Hepatocyte (in vitro differentiated cells): ENCODE measurements at regions not wholly inside any gene's neighbourhood (a gene's known extent, or its start where the extent isn't known, plus 50 kb on each side); places are given as distances from the start of the nearest gene placed in this dataset.

Experiments
- DNase-seq: peaks from one replicate; pipeline ENCODE4 v3.0.0-alpha.2; 2016; ENCODE audit warnings: low spot score
- H2AFZ ChIP-seq: fragments of 200-600 bp; sonication (generic); 2 replicates; pipeline ENCODE4 v1.6.0; 2016; ENCODE audit warnings: antibody characterized with exemption, mild to moderate bottlenecking
- H3K27ac ChIP-seq: fragments of 200-600 bp; sonication (generic); 2 replicates; pipeline ENCODE4 v1.5.1; 2016; ENCODE audit warnings: mild to moderate bottlenecking
- H3K27me3 ChIP-seq: fragments of 200-600 bp; sonication (generic); 2 replicates; pipeline ENCODE4 v1.6.1; 2016
- H3K36me3 ChIP-seq: fragments of 200-600 bp; sonication (generic); replicated peaks from 2 replicates; pipeline ENCODE4 v1.5.1; 2016; ENCODE audit warnings: low read depth; ENCODE audit not compliant: insufficient read depth
- H3K4me1 ChIP-seq: fragments of 200-600 bp; sonication (generic); 2 replicates; pipeline ENCODE4 v1.5.1; 2016; ENCODE audit warnings: mild to moderate bottlenecking, moderate library complexity; ENCODE audit not compliant: insufficient read depth
- H3K4me2 ChIP-seq: fragments of 200-600 bp; sonication (generic); 2 replicates; pipeline ENCODE4 v1.6.0; 2016
- H3K4me3 ChIP-seq: fragments of 200-600 bp; sonication (generic); 2 replicates; pipeline ENCODE4 v1.5.1; 2016; ENCODE audit warnings: mild to moderate bottlenecking
- H3K79me2 ChIP-seq: fragments of 200-600 bp; sonication (generic); 2 replicates; pipeline ENCODE4 v1.6.0; 2017; ENCODE audit warnings: mild to moderate bottlenecking
- H3K9me2 ChIP-seq: fragments of 200-600 bp; sonication (generic); replicated peaks from 2 replicates; pipeline ENCODE4 v1.6.0; 2017; ENCODE audit warnings: mild to moderate bottlenecking; ENCODE audit not compliant: insufficient read depth
- H3K9me3 ChIP-seq: fragments of 200-600 bp; sonication (generic); 2 replicates; pipeline ENCODE4 v1.5.1; 2016; ENCODE audit warnings: low read depth, mild to moderate bottlenecking
- H4K20me1 ChIP-seq: fragments of 200-600 bp; sonication (generic); 2 replicates; pipeline ENCODE4 v1.6.0; 2016; ENCODE audit warnings: mild to moderate bottlenecking; ENCODE audit not compliant: insufficient read depth, poor library complexity, severe bottlenecking
- EZH2 ChIP-seq: fragments of 200-600 bp; sonication (generic); IDR thresholded peaks from 2 replicates; pipeline ENCODE4 v1.6.1; 2016; ENCODE audit warnings: antibody characterized with exemption, mild to moderate bottlenecking, borderline replicate concordance
- EZH2phosphoT487 ChIP-seq: fragments of 200-600 bp; sonication (generic); IDR thresholded peaks from one replicate; pipeline ENCODE4 v1.6.1; 2018; ENCODE audit warnings: antibody characterized with exemption, mild to moderate bottlenecking, low read depth, moderate library complexity; ENCODE audit not compliant: unreplicated experiment, severe bottlenecking
- WGBS: methylation state at CpG from one replicate; pipeline ENCODE4 v1.1.6; 2016; ENCODE audit warnings: low lambda C conversion rate; ENCODE audit errors: missing lambda C conversion rate; 5-methylcytosine and 5-hydroxymethylcytosine counted together
- TF ChIP-seq, protein P1 (sequence below): fragments of 200-600 bp; sonication (generic); IDR thresholded peaks from 2 replicates; pipeline ENCODE4 v1.5.1; 2016; ENCODE audit warnings: antibody characterized with exemption, mild to moderate bottlenecking; ENCODE audit not compliant: poor library complexity

DNA sequence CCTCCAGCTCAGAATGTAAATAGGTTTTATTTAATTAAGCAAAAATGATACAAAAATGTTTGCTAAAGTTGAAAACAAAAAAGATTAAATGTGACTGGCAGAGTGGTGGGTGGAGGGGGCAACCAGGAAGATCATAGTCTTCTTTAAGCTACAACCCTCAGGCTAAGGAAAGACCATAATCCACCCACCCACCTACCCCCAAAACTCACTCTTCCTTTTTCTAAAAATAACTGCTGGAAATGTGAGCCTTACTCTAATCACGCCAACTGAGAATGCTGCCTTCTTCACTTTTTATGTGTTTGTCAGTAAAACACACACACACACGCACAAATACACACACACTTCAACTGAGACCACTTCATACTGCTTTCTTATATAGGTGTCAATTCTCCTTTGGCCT, 230.0 kb upstream of the EGLN3 start:
- no peaks in the 10 kb centered on the region for H4K20me1 ChIP-seq
- H3K27ac ChIP-seq = no peak overlapping the region
- H2AFZ ChIP-seq = no peak overlapping the region
- H3K4me2 ChIP-seq = no peak overlapping the region
- no peak for DNase-seq
- H3K9me2 ChIP-seq = no peaks in the 10 kb centered on the region
- H3K4me1 ChIP-seq = peaks cover 10% of the 10 kb centered on the region
- H3K36me3 ChIP-seq = no peaks in the 10 kb centered on the region
- no peak overlapping the region for H3K4me3 ChIP-seq
- H3K79me2 ChIP-seq = no peaks in the 10 kb centered on the region
- TF ChIP-seq EZH2 (no peak), EZH2phosphoT487 (no peak)
- TF ChIP-seq, protein P1, sequence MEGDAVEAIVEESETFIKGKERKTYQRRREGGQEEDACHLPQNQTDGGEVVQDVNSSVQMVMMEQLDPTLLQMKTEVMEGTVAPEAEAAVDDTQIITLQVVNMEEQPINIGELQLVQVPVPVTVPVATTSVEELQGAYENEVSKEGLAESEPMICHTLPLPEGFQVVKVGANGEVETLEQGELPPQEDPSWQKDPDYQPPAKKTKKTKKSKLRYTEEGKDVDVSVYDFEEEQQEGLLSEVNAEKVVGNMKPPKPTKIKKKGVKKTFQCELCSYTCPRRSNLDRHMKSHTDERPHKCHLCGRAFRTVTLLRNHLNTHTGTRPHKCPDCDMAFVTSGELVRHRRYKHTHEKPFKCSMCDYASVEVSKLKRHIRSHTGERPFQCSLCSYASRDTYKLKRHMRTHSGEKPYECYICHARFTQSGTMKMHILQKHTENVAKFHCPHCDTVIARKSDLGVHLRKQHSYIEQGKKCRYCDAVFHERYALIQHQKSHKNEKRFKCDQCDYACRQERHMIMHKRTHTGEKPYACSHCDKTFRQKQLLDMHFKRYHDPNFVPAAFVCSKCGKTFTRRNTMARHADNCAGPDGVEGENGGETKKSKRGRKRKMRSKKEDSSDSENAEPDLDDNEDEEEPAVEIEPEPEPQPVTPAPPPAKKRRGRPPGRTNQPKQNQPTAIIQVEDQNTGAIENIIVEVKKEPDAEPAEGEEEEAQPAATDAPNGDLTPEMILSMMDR = no peak
- H3K27me3 ChIP-seq = no peaks in the 10 kb centered on the region
- H3K9me3 ChIP-seq = no peaks in the 10 kb centered on the region
- 71% methylated on average over 2 of the region's 2 CpGs for WGBS

DNA sequence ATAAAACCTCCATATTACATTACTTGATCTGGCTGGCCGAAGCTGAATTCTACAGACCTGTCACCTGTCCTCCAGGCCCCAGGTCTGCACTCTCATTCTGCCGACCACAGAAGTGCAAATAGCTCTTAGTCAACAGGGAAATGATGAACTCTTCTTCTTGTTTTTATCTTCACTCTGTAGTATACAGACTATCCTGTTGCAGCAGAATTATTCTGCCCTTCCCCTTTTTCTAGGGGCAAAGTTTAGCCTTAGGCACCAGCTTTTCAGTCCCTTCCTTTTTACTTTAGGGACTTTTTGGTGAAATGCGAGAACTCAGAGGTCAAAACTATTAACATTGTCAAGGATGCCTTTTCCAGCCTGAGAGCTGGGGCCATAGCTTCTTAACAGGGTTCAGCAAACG, 229.6 kb upstream of the EGLN3 start:
- Histone ChIP-seq H3K4me2 (no peak overlapping the region), H3K4me3 (no peak overlapping the region), H2AFZ (no peak overlapping the region), H3K9me2 (no peaks in the 10 kb centered on the region), H3K79me2 (no peaks in the 10 kb centered on the region), H3K27ac (no peak overlapping the region), H3K27me3 (no peaks in the 10 kb centered on the region), H3K9me3 (no peaks in the 10 kb centered on the region), H3K4me1 (peaks cover 10% of the 10 kb centered on the region), H3K36me3 (no peaks in the 10 kb centered on the region), H4K20me1 (no peaks in the 10 kb centered on the region)
- no peak for TF ChIP-seq EZH2phosphoT487
- DNase-seq = no peak
- 40% methylated on average over 4 of the region's 4 CpGs for WGBS

DNA sequence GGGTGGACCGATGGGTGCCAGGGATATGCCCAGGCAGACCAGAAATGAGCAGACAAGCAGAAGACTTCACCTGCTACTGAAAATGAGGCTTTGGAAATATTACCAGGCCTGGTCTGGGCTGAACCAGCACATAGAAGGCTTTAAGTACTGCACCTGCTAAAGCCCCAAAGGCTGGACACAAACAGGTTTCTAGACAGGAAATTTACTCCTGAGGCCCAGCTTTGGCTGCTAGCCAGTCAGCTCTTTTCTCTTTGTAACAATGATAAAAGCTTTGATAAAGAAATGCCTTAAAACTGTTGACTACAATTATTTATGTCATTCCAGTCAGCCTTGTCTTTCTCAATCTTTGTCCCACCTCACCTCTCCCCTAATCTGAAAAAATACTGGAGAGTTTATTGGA, 228.9 kb upstream of the EGLN3 start:
- H3K79me2 ChIP-seq = no peaks in the 10 kb centered on the region
- no peaks in the 10 kb centered on the region for H3K36me3 ChIP-seq
- H3K27ac ChIP-seq = no peak overlapping the region
- no peaks in the 10 kb centered on the region for H4K20me1 ChIP-seq
- no peak for DNase-seq
- WGBS = 91% methylated on average over 1 of the region's 1 CpG
- peaks cover 10% of the 10 kb centered on the region for H3K4me1 ChIP-seq
- TF ChIP-seq EZH2 (no peak), EZH2phosphoT487 (no peak)
- TF ChIP-seq, protein P1 = no peak
- no peak overlapping the region for H2AFZ ChIP-seq
- no peaks in the 10 kb centered on the region for H3K27me3 ChIP-seq
- no peaks in the 10 kb centered on the region for H3K9me3 ChIP-seq
- H3K9me2 ChIP-seq = no peaks in the 10 kb centered on the region
- H3K4me2 ChIP-seq = no peak overlapping the region
- no peak overlapping the region for H3K4me3 ChIP-seq

DNA sequence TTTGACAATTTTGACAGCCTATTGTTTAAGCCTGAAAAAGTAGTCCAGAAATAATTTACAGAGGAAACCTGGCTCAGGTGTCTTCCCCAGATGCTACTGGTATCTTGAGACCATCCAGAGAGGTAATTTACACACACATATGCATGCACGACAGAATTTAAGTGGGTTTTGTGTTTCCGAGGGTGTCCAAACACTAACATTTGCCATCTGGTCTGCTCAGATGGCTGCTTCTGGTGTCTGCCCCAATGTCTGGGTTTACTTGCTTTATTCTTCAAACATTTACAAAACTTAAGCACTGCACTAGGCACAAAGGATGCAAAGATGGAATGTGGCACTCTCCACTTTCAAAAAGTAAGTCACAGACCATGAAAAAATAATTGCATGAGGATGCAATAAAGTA, 226.6 kb upstream of the EGLN3 start:
- Histone ChIP-seq H3K27ac (no peak overlapping the region), H3K9me3 (no peaks in the 10 kb centered on the region), H4K20me1 (no peaks in the 10 kb centered on the region), H3K36me3 (no peaks in the 10 kb centered on the region), H3K79me2 (no peaks in the 10 kb centered on the region), H3K4me1 (peaks cover 10% of the 10 kb centered on the region), H3K9me2 (no peaks in the 10 kb centered on the region), H2AFZ (no peak overlapping the region), H3K4me3 (no peak overlapping the region), H3K4me2 (no peak overlapping the region), H3K27me3 (no peaks in the 10 kb centered on the region)
- TF ChIP-seq EZH2 (no peak), EZH2phosphoT487 (no peak)
- TF ChIP-seq, protein P1 = no peak
- no peak for DNase-seq
- 82% methylated on average over 2 of the region's 2 CpGs for WGBS
